ENCODE measurements at regions not wholly inside any gene's neighbourhood (a gene's known extent, or its start where the extent isn't known, plus 50 kb on each side); places are given as distances from the start of the nearest gene placed in this dataset.

GRCh38 chr12:73083736-73084135 is 811.6 kb downstream of the TRHDE start:
- Mint-ChIP-seq H3K4me3 (no peak overlapping the region), H3K4me1 (no peaks in the 10 kb centered on the region), H3K9me3 (ENCODE audit: insufficient read depth) (peaks cover 6% of the 10 kb centered on the region), H3K27ac (no peak overlapping the region), H3K27me3 (no peaks in the 10 kb centered on the region)
- no peak for ATAC-seq (ENCODE audit: low read depth)
- no peak overlapping the region for H3K9ac ChIP-seq (ENCODE audit: low read length)
- intact Hi-C loops (cut with micrococcal nuclease): no loop called here
- DNase-seq: no peak
- no peaks in the 10 kb centered on the region for H3K27me3 ChIP-seq (replicated peaks in 1 of 4; ENCODE audit: control extremely low read depth in 1 of 4, control insufficient read depth in 3 of 4, insufficient read depth in 4 of 4, low read length in 3 of 4)
- no peak overlapping the region for H2AFZ ChIP-seq (ENCODE audit: insufficient read depth, low read depth, low read length, poor library complexity, severe bottlenecking)
- CTCF ChIA-PET: no interaction called here
- TF ChIP-seq CTCF (IDR thresholded peaks at IDR 0.05): no peak
- TF ChIP-seq EZH2 (IDR thresholded peaks at IDR 0.05; ENCODE audit: borderline replicate concordance, insufficient read depth, low read depth, low read length, poor library complexity, severe bottlenecking): no peak
- H4K20me1 ChIP-seq (ENCODE audit: control insufficient read depth, insufficient read depth, low read length, poor library complexity, severe bottlenecking): no peaks in the 10 kb centered on the region
- no peaks in the 10 kb centered on the region for H3K36me3 ChIP-seq (replicated peaks in 1 of 2; ENCODE audit: control extremely low read depth in 1 of 2, control insufficient read depth in 1 of 2, extremely low read depth in 1 of 2, insufficient read depth in 2 of 2, low read length in 1 of 2)
- H3K4me1 ChIP-seq (ENCODE audit: control insufficient read depth in 2 of 2, insufficient read depth in 2 of 2, low read length in 2 of 2): no peaks in the 10 kb centered on the region
- no peak overlapping the region for H3K4me3 ChIP-seq (ENCODE audit: control extremely low read depth in 1 of 5, extremely low read depth in 1 of 5, insufficient read depth in 1 of 5, low read depth in 2 of 5, low read length in 4 of 5)
- no peaks in the 10 kb centered on the region for H3K79me2 ChIP-seq (ENCODE audit: control insufficient read depth, insufficient read depth, low read length)
- H3K27ac ChIP-seq (ENCODE audit: low read length in 2 of 2): no peak overlapping the region
- POLR2A ChIA-PET: no interaction called here
- no CpG with 5 or more reads among the region's 1 CpG for WGBS (ENCODE audit: insufficient coverage)
- H3K4me2 ChIP-seq (replicated peaks; ENCODE audit: low read depth, low read length, poor library complexity, severe bottlenecking): no peak overlapping the region
- peaks cover 0 to 7% (median 0%) of the 10 kb centered on the region in 3 donors for H3K9me3 ChIP-seq (ENCODE audit: control extremely low read depth in 1 of 3, control insufficient read depth in 2 of 3, insufficient read depth in 1 of 3, low read length in 2 of 3)

- TF ChIP-seq CTCF (IDR thresholded peaks at IDR 0.05) (no peak), EZH2 (IDR thresholded peaks at IDR 0.05; ENCODE audit: borderline replicate concordance, insufficient read depth, low read depth, low read length, poor library complexity, severe bottlenecking) (no peak)
- no peaks in the 10 kb centered on the region for H3K27me3 Mint-ChIP-seq
- Histone ChIP-seq H3K4me2 (replicated peaks; ENCODE audit: low read depth, low read length, poor library complexity, severe bottlenecking) (no peak overlapping the region), H3K27ac (ENCODE audit: low read length in 2 of 2) (no peak overlapping the region), H2AFZ (ENCODE audit: insufficient read depth, low read depth, low read length, poor library complexity, severe bottlenecking) (no peak overlapping the region), H3K9ac (ENCODE audit: low read length) (no peak overlapping the region), H4K20me1 (ENCODE audit: control insufficient read depth, insufficient read depth, low read length, poor library complexity, severe bottlenecking) (no peaks in the 10 kb centered on the region), H3K9me3 (ENCODE audit: control extremely low read depth in 1 of 3, control insufficient read depth in 2 of 3, insufficient read depth in 1 of 3, low read length in 2 of 3) (no peaks in the 10 kb centered on the region), H3K4me3 (ENCODE audit: control extremely low read depth in 1 of 5, extremely low read depth in 1 of 5, insufficient read depth in 1 of 5, low read depth in 2 of 5, low read length in 4 of 5) (no peak overlapping the region), H3K4me1 (ENCODE audit: control insufficient read depth in 2 of 2, insufficient read depth in 2 of 2, low read length in 2 of 2) (no peaks in the 10 kb centered on the region), H3K79me2 (ENCODE audit: control insufficient read depth, insufficient read depth, low read length) (no peaks in the 10 kb centered on the region), H3K36me3 (replicated peaks in 1 of 2; ENCODE audit: control extremely low read depth in 1 of 2, control insufficient read depth in 1 of 2, extremely low read depth in 1 of 2, insufficient read depth in 2 of 2, low read length in 1 of 2) (no peaks in the 10 kb centered on the region), H3K27me3 (replicated peaks in 1 of 4; ENCODE audit: control extremely low read depth in 1 of 4, control insufficient read depth in 3 of 4, insufficient read depth in 4 of 4, low read length in 3 of 4) (no peaks in the 10 kb centered on the region)
- no peak overlapping the region for H3K27ac Mint-ChIP-seq
- no peaks in the 10 kb centered on the region for H3K4me1 Mint-ChIP-seq
- intact Hi-C loops (cut with micrococcal nuclease): no loop called here
- H3K4me3 Mint-ChIP-seq: no peak overlapping the region
- peaks cover 8% of the 10 kb centered on the region for H3K9me3 Mint-ChIP-seq (ENCODE audit: insufficient read depth)
- DNase-seq (no peak), ATAC-seq (ENCODE audit: low read depth) (no peak)
- 73% methylated on average over 2 of the region's 2 CpGs for WGBS (ENCODE audit: insufficient coverage)
- ChIA-PET POLR2A (no interaction called here), CTCF (no interaction called here)
Observed at GRCh38 chr12:73106296-73106695, 834.1 kb downstream of the TRHDE start.

Measured in B cell (primary cell).